ENCODE measurements at regions not wholly inside any gene's neighbourhood (a gene's known extent, or its start where the extent isn't known, plus 50 kb on each side); places are given as distances from the start of the nearest gene placed in this dataset.
"Not testable (repeated sequence)": the region's sequence is repeated elsewhere in the genome, so short reads cannot be mapped to it uniquely, and the experiment has no call there.

DNA sequence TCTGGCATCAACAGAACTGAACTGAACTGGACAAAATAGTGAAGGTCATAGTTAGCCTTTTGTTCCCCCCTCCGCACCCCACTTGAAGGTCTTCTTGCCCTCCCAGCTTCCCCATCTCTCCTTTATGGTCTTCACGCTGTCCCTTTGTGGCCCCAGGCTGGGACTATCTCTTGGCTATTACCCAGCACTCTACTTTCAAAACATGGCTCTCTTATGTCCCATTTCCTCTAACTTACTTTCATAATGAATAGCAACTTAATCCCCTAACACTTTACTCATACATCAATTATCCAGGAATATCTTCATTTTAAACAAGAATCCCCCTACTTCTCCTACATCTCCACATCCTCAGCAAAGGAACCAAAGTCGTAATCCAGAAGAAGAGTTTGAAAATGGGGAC is 135.3 kb upstream of the ITGB1 start:
- peaks cover 10% of the 10 kb centered on the region for H3K36me3 Mint-ChIP-seq (ENCODE audit: low read depth)
- peaks cover 25% of the 10 kb centered on the region for H3K9me3 Mint-ChIP-seq
- no peak overlapping the region for H3K27ac Mint-ChIP-seq
- H3K27me3 Mint-ChIP-seq, result peaks cover 5% of the 10 kb centered on the region
- peaks cover 31% of the 10 kb centered on the region for H3K4me1 Mint-ChIP-seq (ENCODE audit: low read depth)
- no peak overlapping the region for H3K4me3 Mint-ChIP-seq

DNA sequence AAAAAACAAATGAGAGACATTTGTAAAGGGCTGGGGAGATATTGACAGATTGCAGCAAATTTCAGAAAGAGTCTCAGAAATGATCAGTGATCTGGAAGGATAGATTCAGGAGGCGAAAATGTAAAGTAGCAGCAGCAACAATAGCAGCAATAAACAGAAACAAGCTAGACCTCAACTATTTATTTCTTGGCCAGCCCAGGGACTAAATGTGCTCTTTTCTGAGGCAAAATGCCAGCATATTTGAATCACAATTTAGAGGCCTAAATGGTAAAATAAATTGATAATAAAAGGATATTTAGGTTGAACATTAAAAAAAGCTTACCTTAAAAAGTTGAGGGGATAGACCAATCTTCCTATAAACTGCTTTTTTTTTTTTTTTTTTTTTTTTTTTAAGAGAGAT is 134.6 kb upstream of the ITGB1 start:
- H3K27me3 Mint-ChIP-seq, result peaks cover 5% of the 10 kb centered on the region

DNA sequence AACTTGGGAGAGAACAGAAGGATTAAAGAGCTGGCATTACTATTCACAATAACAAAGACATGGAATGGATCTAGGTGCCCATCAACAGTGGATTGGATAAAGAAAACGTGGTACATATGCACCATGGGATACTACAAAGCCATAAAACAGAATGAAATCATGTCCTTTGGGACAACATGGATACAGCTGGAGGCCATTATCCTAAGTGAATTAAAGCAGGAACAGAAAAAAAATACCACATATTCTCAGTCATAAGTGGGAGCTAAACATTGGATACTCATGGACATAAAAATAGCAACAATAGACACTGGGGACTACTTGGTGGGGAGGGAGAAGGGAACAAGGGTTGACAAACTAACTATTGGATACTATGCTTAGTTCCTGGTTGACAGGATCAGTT is 133.2 kb upstream of the ITGB1 start:
- H3K27me3 Mint-ChIP-seq, result no peaks in the 10 kb centered on the region

More for the DNA sequence above, 134.6 kb upstream of the ITGB1 start:
- Mint-ChIP-seq H3K4me3 (no peak overlapping the region), H3K9me3 (peaks cover 28% of the 10 kb centered on the region), H3K36me3 (ENCODE audit: low read depth) (peaks cover 14% of the 10 kb centered on the region), H3K27ac (no peak overlapping the region), H3K4me1 (ENCODE audit: low read depth) (peaks cover 36% of the 10 kb centered on the region)

DNA sequence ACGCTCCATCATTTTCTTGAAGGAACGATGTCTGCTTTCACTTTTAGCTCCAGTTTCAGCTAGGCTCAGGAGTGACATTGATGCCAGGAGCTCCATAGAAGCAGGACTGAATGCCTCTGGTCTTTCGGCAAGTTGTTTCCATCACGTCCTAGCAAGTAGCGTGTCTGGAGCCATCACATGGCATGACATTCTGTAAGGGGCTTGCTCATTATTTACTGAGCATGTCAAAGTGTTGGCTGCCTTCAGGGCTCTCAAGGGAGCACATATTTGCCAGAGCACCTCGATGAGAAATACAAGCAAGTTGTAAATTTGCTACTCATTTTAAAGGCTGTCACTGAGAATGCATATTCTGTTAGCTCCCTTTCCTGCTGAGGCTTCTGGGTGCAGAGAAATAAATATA is 131.0 kb upstream of the ITGB1 start:
- Mint-ChIP-seq H3K27ac (no peak overlapping the region), H3K4me3 (no peak overlapping the region), H3K9me3 (peaks cover 16% of the 10 kb centered on the region), H3K27me3 (no peaks in the 10 kb centered on the region), H3K36me3 (ENCODE audit: low read depth) (peaks cover 8% of the 10 kb centered on the region), H3K4me1 (ENCODE audit: low read depth) (peaks cover 26% of the 10 kb centered on the region)

More for the DNA sequence above, 133.2 kb upstream of the ITGB1 start:
- Mint-ChIP-seq H3K27ac (no peak overlapping the region), H3K4me3 (no peak overlapping the region), H3K9me3 (peaks cover 23% of the 10 kb centered on the region), H3K4me1 (ENCODE audit: low read depth) (peaks cover 35% of the 10 kb centered on the region), H3K36me3 (ENCODE audit: low read depth) (peaks cover 14% of the 10 kb centered on the region)

DNA sequence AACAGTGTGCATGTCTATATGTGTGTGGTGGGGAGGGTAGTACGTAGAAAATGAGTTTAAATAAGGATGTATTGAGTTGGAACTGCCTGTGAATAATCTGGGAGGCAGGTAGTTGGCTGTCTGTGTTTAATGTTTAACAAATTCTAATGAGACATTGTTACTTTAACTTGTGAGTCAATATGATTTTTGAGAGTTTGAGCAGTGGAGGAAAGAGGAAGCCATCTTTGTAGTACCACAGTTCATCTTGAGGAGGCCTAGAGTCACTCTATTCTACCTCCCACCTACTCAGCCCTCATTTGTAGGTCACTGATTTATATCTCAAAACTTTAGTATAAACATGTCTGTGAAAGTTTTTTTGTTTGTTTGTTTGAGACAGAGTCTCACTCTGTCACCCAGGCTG is 129.9 kb upstream of the ITGB1 start:
- H3K9me3 Mint-ChIP-seq, result peaks cover 11% of the 10 kb centered on the region
- H3K36me3 Mint-ChIP-seq (ENCODE audit: low read depth), result peaks cover 8% of the 10 kb centered on the region
- H3K4me1 Mint-ChIP-seq (ENCODE audit: low read depth), result peaks cover 20% of the 10 kb centered on the region
- H3K27ac Mint-ChIP-seq, result peak overlapping the region; percentile 72
- no peaks in the 10 kb centered on the region for H3K27me3 Mint-ChIP-seq
- H3K4me3 Mint-ChIP-seq, result peak overlapping the region; percentile 33

DNA sequence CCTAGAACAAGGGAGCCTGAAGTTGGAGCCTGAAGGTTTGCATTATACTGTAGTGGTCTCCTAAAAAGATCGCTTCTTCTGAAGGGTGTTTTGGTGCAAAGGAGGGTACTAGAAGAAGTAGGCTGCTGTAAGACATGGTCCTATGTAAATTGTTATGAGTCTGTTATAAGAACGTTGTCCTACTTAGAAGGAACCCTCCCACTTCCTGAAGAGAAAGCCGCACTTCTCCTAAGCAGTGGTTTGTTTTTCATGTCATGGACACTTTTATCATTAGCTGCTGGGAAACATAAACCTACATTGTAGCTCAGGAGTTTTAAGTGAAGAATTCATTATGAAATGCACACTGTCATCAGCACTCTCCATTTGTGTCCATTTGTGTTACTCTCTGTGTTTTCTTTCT is 129.1 kb upstream of the ITGB1 start:
- H3K27me3 Mint-ChIP-seq, result no peaks in the 10 kb centered on the region
- H3K9me3 Mint-ChIP-seq, result peaks cover 11% of the 10 kb centered on the region
- peaks cover 4% of the 10 kb centered on the region for H3K36me3 Mint-ChIP-seq (ENCODE audit: low read depth)
- H3K27ac Mint-ChIP-seq, result no peak overlapping the region
- no peak overlapping the region for H3K4me3 Mint-ChIP-seq
- H3K4me1 Mint-ChIP-seq (ENCODE audit: low read depth), result peaks cover 20% of the 10 kb centered on the region

DNA sequence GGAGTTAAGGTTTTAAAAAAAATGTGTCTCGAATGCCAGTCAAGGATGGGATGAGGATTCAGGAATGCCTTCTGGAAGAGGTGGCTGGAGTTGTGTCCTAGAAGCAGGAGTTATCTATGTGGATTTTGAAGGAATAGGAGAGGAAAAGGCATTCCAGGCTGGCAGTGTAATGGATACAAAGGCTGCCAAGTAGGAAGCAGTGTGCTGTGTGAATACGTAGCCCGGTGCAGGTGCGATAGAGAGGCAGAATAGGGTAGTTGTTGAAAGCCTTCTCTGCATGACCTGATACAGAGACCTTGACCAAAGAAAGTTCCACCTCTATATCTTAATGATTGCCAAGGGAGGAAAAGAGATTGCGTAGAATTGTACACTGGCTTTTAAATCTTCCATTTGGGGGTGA is 128.1 kb upstream of the ITGB1 start:
- Mint-ChIP-seq H3K4me3 (no peak overlapping the region), H3K9me3 (peaks cover 11% of the 10 kb centered on the region), H3K36me3 (ENCODE audit: low read depth) (peaks cover 4% of the 10 kb centered on the region), H3K4me1 (ENCODE audit: low read depth) (peaks cover 20% of the 10 kb centered on the region), H3K27me3 (no peaks in the 10 kb centered on the region), H3K27ac (no peak overlapping the region)

DNA sequence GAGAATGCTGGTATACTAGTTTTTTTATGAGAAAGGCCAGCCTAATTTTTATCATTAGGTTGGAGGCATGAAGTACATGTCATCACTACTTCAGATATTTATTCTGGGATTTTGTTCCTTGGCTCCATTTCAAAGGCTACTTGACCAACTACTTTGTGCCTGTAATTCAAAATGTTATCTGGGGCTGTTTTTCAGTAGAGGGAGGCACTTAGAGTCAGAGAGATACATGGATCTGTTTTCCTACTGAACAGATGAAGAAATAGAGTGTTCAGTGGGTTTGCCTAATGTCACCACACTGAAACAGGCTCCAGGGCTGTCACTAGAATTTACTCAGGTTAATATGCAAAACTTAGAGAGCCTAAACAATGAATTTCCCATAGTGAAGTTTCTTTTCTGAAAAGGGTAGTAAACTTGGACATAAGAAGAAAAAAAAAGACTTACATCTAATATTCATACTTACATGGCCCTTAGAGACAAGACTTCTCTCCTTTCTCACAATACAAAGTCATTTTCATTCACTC is 127.3 kb upstream of the ITGB1 start:
- peaks cover 11% of the 10 kb centered on the region for H3K9me3 Mint-ChIP-seq
- no peaks in the 10 kb centered on the region for H3K27me3 Mint-ChIP-seq
- peaks cover 4% of the 10 kb centered on the region for H3K36me3 Mint-ChIP-seq (ENCODE audit: low read depth)
- no peak overlapping the region for H3K4me3 Mint-ChIP-seq
- H3K27ac Mint-ChIP-seq, result no peak overlapping the region
- peaks cover 20% of the 10 kb centered on the region for H3K4me1 Mint-ChIP-seq (ENCODE audit: low read depth)

DNA sequence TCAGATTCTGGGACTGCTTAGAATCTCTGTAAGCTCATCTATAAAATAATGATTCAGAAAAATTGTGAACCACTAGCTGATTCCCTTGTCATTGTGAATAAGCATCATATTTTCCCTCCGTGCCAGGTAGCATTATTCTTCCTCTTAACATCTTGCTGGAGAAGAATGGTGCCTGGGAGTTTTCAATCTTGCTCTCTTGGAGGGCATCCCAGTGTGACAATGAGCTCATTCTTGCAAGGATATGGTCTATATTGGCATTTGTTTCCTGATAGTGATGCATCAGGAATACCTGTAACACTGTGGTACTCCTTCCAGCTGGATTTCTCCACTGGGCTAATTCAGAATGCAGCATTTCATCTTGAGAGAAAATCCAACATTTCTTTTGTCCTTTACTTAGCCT is 126.4 kb upstream of the ITGB1 start:
- Mint-ChIP-seq H3K4me1 (ENCODE audit: low read depth) (peaks cover 20% of the 10 kb centered on the region), H3K9me3 (peaks cover 4% of the 10 kb centered on the region), H3K36me3 (ENCODE audit: low read depth) (peaks cover 4% of the 10 kb centered on the region)

DNA sequence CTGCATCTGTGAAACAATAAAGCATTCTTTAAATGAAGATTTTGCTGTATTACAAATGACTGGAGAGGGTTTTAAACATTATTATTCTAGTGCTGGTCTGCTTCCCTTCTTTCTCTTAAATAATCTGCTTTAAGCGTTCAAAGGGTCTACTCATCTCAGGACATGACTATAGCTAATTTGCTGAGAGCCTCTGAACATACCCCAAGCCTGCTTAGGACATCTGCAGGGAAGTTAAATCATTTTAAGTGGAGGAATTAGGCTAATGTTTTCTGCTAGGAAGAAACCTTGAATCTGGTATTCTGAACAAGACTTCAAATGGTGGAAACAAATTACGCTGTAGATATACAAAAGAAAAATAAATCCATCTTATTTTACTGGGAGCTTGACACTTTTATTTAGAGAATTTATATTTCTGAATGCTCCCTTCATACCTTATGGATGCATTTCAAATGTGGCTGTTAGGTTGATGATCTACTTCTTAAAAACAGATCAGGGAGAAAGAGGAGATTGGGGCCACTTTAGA is 124.4 kb upstream of the ITGB1 start:
- Mint-ChIP-seq H3K4me3 (no peak overlapping the region), H3K9me3 (no peaks in the 10 kb centered on the region), H3K4me1 (ENCODE audit: low read depth) (peaks cover 13% of the 10 kb centered on the region), H3K36me3 (ENCODE audit: low read depth) (no peaks in the 10 kb centered on the region), H3K27me3 (no peaks in the 10 kb centered on the region), H3K27ac (no peak overlapping the region)

More for the DNA sequence above, 126.4 kb upstream of the ITGB1 start:
- Mint-ChIP-seq H3K27me3 (no peaks in the 10 kb centered on the region), H3K27ac (no peak overlapping the region), H3K4me3 (no peak overlapping the region)

DNA sequence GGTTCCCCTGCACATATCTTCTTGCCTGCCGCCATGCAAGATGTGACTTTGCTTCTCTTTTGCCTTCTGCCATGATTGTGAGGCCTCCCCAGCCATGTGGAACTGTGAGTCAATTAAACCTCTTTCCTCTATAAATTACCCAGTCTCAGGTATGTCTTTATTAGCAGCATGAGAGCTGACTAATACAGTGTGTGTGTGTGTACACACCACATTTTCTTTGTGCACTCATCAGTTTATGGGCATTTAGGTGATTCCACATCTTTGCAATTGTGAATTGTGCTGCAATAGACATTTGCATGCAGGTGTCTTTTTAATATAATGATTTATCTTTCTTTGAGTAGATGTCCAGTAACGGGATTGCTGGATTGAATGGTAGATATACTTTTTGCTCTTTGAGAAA is 122.4 kb upstream of the ITGB1 start:
- not testable (repeated sequence) for H3K9me3 Mint-ChIP-seq; H3K36me3 Mint-ChIP-seq (ENCODE audit: low read depth); H3K27ac Mint-ChIP-seq; H3K4me3 Mint-ChIP-seq; H3K4me1 Mint-ChIP-seq (ENCODE audit: low read depth); H3K27me3 Mint-ChIP-seq

DNA sequence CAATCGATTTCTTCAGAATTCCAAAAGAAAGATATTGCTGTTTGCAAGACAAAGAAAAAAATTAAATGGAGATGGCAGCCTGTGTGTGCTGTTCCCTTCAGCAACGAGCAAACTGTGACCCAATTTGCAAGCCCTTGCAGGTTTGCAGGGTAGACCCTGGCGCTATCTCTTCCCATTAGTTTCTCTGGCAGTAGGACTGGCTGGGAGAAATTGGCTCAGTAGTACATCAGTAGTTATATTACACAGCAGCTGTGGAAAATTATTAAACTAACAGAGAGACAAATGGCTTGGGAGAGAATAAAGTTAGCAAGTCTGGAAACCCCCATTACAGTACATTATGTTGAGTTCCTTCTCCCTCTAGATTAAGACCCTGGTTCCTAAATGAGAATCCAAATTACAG is 116.4 kb upstream of the ITGB1 start:
- no peak overlapping the region for H3K27ac Mint-ChIP-seq
- no peaks in the 10 kb centered on the region for H3K27me3 Mint-ChIP-seq
- H3K36me3 Mint-ChIP-seq (ENCODE audit: low read depth), result no peaks in the 10 kb centered on the region
- H3K4me3 Mint-ChIP-seq, result no peak overlapping the region
- H3K9me3 Mint-ChIP-seq, result no peaks in the 10 kb centered on the region
- H3K4me1 Mint-ChIP-seq (ENCODE audit: low read depth), result no peaks in the 10 kb centered on the region

DNA sequence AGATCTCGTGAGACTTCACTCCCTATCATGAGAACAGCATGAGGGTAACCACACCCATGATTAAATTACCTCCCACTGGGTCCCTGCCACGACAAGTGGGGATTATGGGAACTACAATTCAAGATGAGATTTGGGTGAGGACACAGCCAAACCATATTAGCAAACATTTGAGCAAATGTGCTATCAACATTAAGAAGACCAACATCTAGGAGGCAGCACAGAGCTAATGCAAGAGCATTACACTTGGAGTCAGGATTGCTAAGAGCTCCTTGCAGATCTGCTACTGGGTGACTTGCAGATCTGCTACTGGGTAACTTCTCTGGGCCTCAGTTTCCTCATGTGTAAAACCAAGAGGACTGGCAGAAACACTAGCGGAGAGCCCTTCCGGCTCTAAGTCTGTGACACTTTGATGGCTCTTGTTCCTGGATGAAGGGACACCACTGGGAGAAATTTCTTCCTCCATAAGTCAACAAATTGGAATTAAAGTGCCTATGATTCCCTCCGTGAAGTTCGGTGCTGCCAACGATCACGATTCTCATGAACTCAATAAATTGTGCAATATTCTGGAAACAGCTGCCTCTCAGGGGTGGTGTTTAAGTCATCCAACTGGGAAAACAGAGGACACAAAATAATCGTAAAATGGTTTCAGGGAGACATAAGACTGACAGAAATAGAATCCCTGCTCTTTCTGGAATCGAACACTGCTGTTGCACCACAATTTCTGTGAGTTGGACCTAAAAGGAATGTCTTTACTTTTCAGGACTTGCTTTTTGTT is 115.8 kb upstream of the ITGB1 start:
- H3K4me3 Mint-ChIP-seq, result no peak overlapping the region
- H3K27me3 Mint-ChIP-seq, result no peaks in the 10 kb centered on the region
- no peaks in the 10 kb centered on the region for H3K9me3 Mint-ChIP-seq
- no peaks in the 10 kb centered on the region for H3K36me3 Mint-ChIP-seq (ENCODE audit: low read depth)
- H3K27ac Mint-ChIP-seq, result no peak overlapping the region
- H3K4me1 Mint-ChIP-seq (ENCODE audit: low read depth), result no peaks in the 10 kb centered on the region

DNA sequence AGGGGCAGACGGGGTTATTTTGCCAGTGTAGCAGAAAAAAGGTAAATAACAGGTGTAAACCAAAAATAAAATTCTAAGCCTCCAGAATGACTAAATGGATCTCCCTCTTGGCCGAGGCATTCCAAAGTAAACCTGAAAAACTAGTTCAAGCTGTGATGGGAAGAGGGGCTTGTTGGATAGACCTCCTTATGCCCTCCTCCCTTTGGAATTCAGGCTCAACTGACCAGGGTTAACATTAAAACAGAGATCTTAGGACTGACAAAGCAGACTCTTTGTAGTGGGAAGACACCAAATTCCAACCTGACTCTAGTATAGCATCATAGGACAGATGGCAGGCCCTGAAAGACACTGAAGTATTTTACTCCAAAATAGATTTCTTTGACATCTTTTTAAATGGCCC is 113.8 kb upstream of the ITGB1 start:
- Mint-ChIP-seq H3K4me3 (no peak overlapping the region), H3K4me1 (ENCODE audit: low read depth) (peaks cover 10% of the 10 kb centered on the region), H3K36me3 (ENCODE audit: low read depth) (no peaks in the 10 kb centered on the region), H3K9me3 (no peaks in the 10 kb centered on the region), H3K27ac (no peak overlapping the region), H3K27me3 (no peaks in the 10 kb centered on the region)

DNA sequence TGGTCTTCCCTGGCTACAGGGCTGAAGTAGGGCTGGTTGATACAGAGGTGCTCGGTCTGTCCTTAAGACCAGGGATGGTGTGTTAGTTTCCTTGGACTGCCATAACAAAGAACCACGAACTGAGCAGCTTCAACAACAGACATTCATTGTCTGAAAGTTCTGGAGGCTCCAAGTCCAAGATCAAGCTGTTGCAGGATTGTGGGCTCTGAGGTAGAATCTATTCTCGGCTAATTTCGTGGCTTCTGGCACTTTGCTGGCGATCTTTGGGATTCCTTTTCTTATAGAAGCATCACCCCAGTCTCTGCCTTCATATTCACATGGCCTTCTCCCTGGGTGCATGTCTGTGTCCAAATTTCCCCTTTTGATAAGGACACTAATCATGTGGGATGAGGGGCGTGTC is 112.1 kb upstream of the ITGB1 start:
- no peak overlapping the region for H3K27ac Mint-ChIP-seq
- peaks cover 10% of the 10 kb centered on the region for H3K4me1 Mint-ChIP-seq (ENCODE audit: low read depth)
- H3K9me3 Mint-ChIP-seq, result no peaks in the 10 kb centered on the region
- H3K36me3 Mint-ChIP-seq (ENCODE audit: low read depth), result no peaks in the 10 kb centered on the region
- no peaks in the 10 kb centered on the region for H3K27me3 Mint-ChIP-seq
- H3K4me3 Mint-ChIP-seq, result no peak overlapping the region

DNA sequence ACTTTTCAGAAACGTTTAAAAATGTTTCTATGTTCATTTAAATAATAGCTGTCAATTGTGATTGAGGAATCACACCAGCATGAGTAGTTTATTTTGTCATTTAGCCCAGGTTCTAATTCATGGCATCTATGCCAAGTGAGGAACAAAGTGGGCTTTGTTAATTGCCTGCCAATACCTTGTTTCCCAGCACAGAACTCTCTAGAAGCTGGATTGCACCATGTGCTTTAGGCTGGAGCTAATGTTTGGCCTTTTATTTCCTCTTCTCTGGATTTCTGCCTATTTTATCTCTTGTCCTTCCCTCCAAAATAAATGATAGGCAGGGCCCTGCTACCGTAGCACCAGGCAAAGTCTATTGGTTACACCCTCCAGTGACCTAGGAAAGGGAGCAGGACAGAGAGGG is 109.9 kb upstream of the ITGB1 start:
- no peak overlapping the region for H3K4me3 Mint-ChIP-seq
- no peaks in the 10 kb centered on the region for H3K27me3 Mint-ChIP-seq
- H3K9me3 Mint-ChIP-seq, result no peaks in the 10 kb centered on the region
- H3K36me3 Mint-ChIP-seq (ENCODE audit: low read depth), result no peaks in the 10 kb centered on the region
- H3K27ac Mint-ChIP-seq, result no peak overlapping the region
- H3K4me1 Mint-ChIP-seq (ENCODE audit: low read depth), result peaks cover 10% of the 10 kb centered on the region

Data from stimulated activated naive CD8-positive, alpha-beta T cell treated with anti-CD3 and anti-CD28 coated beads, Interleukin-15, Interleukin-2, amounts not matched to agents 100 ng/mL and 50 ng/mL, for 24 hours (primary cell).